HG03108 (cell line): ENCODE measurements at regions not wholly inside any gene's neighbourhood (a gene's known extent, or its start where the extent isn't known, plus 50 kb on each side); places are given as distances from the start of the nearest gene placed in this dataset.
A peak's percentile ranks its signal among the peaks of the same experiment; 100 is the strongest.

Source experiments
- ATAC-seq: cut with Tn5 transposase; IDR thresholded peaks from one replicate; pipeline ENCODE4 v1.9.1; 2021; ENCODE audit warnings: moderate library complexity; ENCODE audit not compliant: unreplicated experiment

- ATAC-seq, result no peak
Measured at GRCh38 chr18:60552948-60553347, 180.4 kb upstream of the MC4R start.

- ATAC-seq, result no peak
Measured at GRCh38 chr18:60554967-60555366, 182.4 kb upstream of the MC4R start.

GRCh38 chr18:60555625-60556024, 183.1 kb upstream of the MC4R start:
- no peak for ATAC-seq

DNA sequence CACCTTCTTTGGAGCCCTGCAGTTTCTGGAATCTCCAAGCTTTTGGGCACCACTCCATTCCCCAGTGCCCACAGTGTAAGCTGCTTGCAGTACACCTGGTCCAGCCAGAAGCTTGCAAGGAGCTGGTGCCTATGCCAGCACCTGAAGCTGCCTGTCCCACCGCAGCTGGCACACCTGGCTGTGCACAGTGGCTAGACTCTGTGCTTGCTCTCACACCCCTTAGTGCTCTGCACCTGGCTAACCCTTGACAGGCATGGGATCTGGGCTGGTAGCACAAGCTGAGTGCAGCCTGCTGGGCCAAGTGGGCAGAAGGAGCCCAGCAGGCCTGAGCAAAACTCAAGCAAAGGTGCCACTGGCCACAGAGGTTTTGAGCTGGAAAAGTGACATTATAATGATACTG, 183.8 kb upstream of the MC4R start:
- ATAC-seq, result no peak

GRCh38 chr18:60560071-60560470, 187.5 kb upstream of the MC4R start:
- no peak for ATAC-seq

DNA sequence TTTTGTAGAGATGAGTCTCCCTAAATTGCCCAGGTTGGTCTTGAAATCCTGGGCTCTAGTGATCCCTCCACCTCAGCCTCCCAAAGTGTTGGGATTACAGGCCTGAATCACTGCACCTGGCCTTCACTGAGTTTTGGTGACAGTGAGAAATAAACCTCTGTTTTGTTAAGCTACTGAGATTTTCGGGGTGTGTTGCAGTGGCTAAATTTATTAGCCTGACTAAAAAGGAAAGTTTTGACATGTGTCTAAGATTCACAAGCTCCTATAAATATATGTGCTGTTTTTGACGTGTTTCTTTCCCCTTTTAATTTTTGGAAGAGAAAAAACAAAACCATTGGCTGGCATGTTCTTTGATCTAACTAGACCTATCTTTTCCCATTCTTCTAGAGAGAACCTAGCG, 190.5 kb upstream of the MC4R start:
- no peak for ATAC-seq

GRCh38 chr18:60568220-60568619, 195.6 kb upstream of the MC4R start:
- no peak for ATAC-seq

- no peak for ATAC-seq
Measured at GRCh38 chr18:60570172-60570571, 197.6 kb upstream of the MC4R start.

DNA sequence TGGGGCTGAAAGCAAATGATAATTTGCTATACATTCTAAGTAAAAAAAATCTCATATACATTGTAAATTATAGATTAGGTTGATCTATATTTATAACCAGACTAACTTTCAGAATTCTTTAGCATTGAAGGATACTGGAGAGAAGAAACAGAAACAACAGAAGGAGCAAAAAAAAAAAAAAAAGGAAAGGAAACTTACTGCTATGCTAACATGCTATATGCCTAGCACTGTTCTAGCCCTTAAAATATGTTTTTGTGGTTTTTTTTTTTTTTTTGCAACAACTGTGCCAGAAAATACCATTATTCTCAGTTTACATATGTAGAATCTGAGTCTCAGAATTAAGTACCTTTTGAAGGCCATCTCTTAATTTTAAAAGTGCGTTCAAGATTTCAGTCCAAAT, 204.9 kb upstream of the MC4R start:
- ATAC-seq, result no peak

DNA sequence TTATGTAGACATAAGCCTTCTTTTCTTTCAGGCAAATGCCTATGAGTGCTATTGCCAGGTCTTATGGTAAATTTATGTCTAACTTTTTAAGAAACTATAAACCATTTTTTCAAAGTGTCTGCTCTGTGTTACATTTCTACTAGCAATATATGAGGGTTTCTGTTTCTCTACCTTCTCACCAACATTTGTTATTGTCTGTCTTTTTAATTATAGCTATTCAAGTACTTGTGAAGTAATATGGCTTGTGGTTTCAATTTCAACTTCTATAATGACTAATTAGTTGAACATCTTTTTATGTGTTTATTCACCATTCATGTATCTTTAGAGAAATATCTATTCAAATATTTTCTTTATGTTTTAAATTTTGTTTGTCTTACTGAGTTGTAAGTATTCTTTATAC, 213.1 kb upstream of the MC4R start:
- no peak for ATAC-seq

DNA sequence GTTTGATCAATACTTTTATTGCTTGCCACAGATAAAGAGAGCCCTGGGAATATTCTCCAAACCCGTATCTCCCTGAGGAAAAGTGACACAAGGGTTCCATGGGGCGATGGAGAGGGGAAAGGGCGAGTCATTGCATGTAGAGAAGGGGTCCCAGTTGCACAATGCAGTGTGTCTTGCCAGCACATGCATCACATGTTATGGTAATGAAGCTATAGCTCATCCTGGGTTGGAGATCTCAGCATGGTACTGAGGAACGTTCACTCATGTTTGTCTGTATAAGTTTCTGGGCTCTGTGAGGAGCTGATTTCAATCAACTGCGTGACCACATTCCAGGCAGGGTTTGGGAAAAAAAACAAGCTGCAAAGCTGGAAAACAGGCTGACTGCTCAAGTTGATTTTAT, 220.7 kb upstream of the MC4R start:
- no peak for ATAC-seq

DNA sequence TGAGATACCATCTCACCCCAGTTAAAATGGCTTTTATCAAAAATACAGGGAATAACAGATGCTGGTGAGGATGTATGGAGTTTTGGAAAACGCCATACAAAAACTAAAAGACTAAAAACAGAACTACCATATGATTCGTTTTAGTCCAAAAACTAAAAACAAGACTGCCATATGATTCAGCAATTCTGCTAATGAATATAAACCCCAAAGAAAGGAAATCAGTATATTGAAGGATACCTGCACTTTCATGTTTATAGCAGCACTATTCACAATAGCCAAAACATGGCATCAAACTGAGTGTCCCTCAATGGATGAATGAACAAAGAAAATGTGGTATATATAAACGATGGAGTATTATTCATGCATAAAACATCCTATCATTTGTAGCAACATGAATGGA, 224.4 kb upstream of the MC4R start:
- no peak for ATAC-seq

DNA sequence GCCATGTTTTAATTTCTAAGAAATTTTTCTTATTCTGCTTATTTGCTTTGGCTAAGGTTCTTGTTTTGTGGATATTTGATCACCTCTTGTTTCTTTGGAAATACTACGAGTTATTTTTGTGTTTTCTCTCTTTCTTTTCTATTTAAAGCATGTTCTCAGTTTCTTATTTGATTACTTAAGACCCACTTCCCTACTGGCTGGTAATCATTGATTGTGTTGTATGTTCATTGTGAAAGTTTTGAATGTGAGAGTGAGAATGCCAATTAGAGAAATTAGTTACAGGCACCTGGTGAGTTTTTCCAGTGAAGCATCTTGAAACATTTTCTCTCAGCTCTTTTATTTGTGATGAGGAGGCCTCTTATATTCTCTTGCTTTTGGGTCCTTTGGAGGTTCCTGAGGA, 226.7 kb upstream of the MC4R start:
- peak; percentile 84 for ATAC-seq

DNA sequence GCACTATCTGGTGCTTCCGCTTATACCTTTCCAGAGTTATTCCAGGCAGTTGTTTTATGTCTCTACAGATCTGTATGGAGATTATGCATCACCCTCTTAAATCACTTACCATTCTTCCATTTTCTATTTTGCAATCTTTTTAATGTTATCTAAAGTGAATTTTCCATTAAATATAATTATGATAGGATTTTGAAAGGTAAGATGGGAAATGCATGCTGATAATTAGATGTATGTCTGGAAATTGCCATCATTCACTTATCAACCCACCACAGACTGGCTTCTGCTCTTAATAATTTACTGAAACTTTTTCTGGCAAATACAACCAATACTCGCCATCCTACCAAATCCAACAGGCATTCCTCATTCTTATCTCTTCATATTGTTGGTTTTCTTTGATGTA, 227.4 kb upstream of the MC4R start:
- ATAC-seq, result no peak

GRCh38 chr18:60601249-60601648, 228.7 kb upstream of the MC4R start:
- no peak for ATAC-seq

DNA sequence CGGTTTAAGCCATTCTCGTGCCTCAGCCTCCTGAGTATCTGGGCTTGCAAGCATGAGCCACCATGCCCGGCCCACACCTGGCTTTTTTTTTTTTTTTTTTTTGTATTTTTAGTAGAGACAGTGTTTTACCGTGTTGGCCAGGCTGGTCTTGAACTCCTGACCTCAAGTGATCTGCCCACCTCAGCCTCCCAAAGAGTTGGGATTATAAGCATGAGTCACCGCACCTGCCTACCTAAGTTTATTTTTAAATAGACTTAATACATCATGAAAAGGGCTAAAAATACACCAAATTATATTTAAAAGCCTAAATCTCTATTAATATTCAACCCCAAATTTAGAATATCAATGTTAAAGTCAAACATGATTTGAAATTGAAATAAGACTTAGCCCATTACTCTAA, 250.8 kb upstream of the MC4R start:
- no peak for ATAC-seq

GRCh38 chr18:60624207-60624606, 251.6 kb upstream of the MC4R start:
- no peak for ATAC-seq

- ATAC-seq, result no peak
Measured at GRCh38 chr18:60639836-60640235, 267.3 kb upstream of the MC4R start.

DNA sequence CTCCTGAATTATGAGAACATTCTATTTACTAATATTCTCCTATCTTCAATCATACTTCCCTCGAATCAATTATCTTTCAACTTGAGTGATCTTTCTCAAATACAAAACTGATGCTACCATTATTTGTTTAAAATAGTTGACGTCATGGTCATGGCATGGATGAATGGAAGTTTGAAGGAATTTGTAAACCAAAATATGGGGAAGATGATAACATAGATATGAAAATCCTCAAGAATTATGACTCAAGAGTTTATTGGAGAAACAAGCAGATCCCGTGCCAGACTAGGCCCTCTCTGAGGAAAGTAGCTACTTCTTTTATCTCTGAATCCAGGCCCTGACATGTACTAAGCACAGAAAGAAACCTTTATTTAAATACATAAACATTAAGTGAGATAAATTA, 270.4 kb upstream of the MC4R start:
- no peak for ATAC-seq

DNA sequence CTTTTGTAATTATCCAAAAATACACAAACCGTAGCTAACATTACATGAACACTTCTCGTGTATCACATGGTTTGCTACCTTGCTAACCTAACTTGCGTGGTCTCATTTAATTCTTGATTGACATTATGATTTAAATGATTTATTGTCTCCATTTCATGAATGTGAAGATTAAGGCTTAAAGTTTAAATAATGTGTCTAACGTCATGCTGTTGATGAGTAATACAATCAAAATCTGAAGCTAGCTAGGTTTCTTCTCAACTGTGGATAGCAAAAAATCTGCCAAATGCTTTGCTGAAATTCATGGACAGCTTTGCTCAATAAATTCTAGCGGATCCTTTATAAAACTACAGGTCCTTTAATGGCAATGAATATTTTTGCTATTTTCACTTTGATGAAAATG, 274.1 kb upstream of the MC4R start:
- ATAC-seq, result no peak

GRCh38 chr18:60649107-60649506, 276.5 kb upstream of the MC4R start:
- ATAC-seq, result peak; percentile 70

- ATAC-seq, result no peak
Measured at GRCh38 chr18:60649842-60650536, 277.4 kb upstream of the MC4R start.

- ATAC-seq, result no peak
Measured at GRCh38 chr18:60654298-60654697, 281.7 kb upstream of the MC4R start.
